Jurkat, Clone E6-1 (cell line): ENCODE measurements at regions not wholly inside any gene's neighbourhood (a gene's known extent, or its start where the extent isn't known, plus 50 kb on each side); places are given as distances from the start of the nearest gene placed in this dataset.
A peak's percentile ranks its signal among the peaks of the same experiment; 100 is the strongest.

ENCODE experiments used
- DNase-seq: peaks from one replicate; pipeline ENCODE4 v3.0.0-alpha.2; 2011; ENCODE audit warnings: low read depth, low spot score
- H3K4me3 ChIP-seq: 2 replicates; pipeline ENCODE4 v1.5.1; 2011; ENCODE audit warnings: mild to moderate bottlenecking, low read length, control low read depth, moderate library complexity

- DNase-seq: no peak
- no peak overlapping the region for H3K4me3 ChIP-seq
Measured at GRCh38 chr14:22007784-22008412, 334.3 kb upstream of the OR4E1 start.

- no peak overlapping the region for H3K4me3 ChIP-seq
- DNase-seq: no peak
Measured at GRCh38 chr14:22007363-22007762, 333.7 kb upstream of the OR4E1 start.

GRCh38 chr14:22003461-22003860 lies 329.8 kb upstream of the OR4E1 start:
- H3K4me3 ChIP-seq: peak overlapping the region; percentile 60
- peak; percentile 66 for DNase-seq

- peak; percentile 89 for DNase-seq
Measured at GRCh38 chr14:22002860-22003284, 329.3 kb upstream of the OR4E1 start.

GRCh38 chr14:21999402-21999801 lies 325.8 kb upstream of the OR4E1 start:
- peak; percentile 67 for DNase-seq
- peak overlapping the region; percentile 65; the same call in 1 of the 2 replicates for H3K4me3 ChIP-seq

More at GRCh38 chr14:22002860-22003284, 329.3 kb upstream of the OR4E1 start:
- H3K4me3 ChIP-seq: peak overlapping the region; percentile 60

GRCh38 chr14:21997300-21997699 lies 323.7 kb upstream of the OR4E1 start:
- DNase-seq: peak; percentile 91
- H3K4me3 ChIP-seq: peak overlapping the region; percentile 65

- no peak for DNase-seq
Measured at GRCh38 chr14:21995332-21995731, 321.7 kb upstream of the OR4E1 start.

GRCh38 chr14:21993837-21994236 lies 320.2 kb upstream of the OR4E1 start:
- no peak for DNase-seq
- no peak overlapping the region for H3K4me3 ChIP-seq

More at GRCh38 chr14:21995332-21995731, 321.7 kb upstream of the OR4E1 start:
- no peak overlapping the region for H3K4me3 ChIP-seq

GRCh38 chr14:21993070-21993469 lies 319.5 kb upstream of the OR4E1 start:
- DNase-seq: no peak

GRCh38 chr14:21991130-21991529 lies 317.5 kb upstream of the OR4E1 start:
- DNase-seq: no peak
- no peak overlapping the region for H3K4me3 ChIP-seq

More at GRCh38 chr14:21993070-21993469, 319.5 kb upstream of the OR4E1 start:
- no peak overlapping the region for H3K4me3 ChIP-seq

- DNase-seq: peak; percentile 60
- peak overlapping the region; percentile 18; the same call in 1 of the 2 replicates for H3K4me3 ChIP-seq
Measured at GRCh38 chr14:21990116-21990515, 316.5 kb upstream of the OR4E1 start.

GRCh38 chr14:21989090-21989489 lies 315.5 kb upstream of the OR4E1 start:
- DNase-seq: no peak
- H3K4me3 ChIP-seq: no peak overlapping the region

GRCh38 chr14:21988413-21988812 lies 314.8 kb upstream of the OR4E1 start:
- DNase-seq: no peak
- H3K4me3 ChIP-seq: no peak overlapping the region

GRCh38 chr14:21987937-21988336 lies 314.3 kb upstream of the OR4E1 start:
- no peak overlapping the region for H3K4me3 ChIP-seq
- DNase-seq: peak; percentile 71

- no peak for DNase-seq
Measured at GRCh38 chr14:21985081-21985480, 311.5 kb upstream of the OR4E1 start.

GRCh38 chr14:21978999-21979314 lies 305.3 kb upstream of the OR4E1 start:
- DNase-seq: no peak
- no peak overlapping the region for H3K4me3 ChIP-seq

More at GRCh38 chr14:21985081-21985480, 311.5 kb upstream of the OR4E1 start:
- no peak overlapping the region for H3K4me3 ChIP-seq

- DNase-seq: peak; percentile 72
- H3K4me3 ChIP-seq: no peak overlapping the region; the same call in 1 of the 2 replicates
Measured at GRCh38 chr14:21978184-21978998, 304.8 kb upstream of the OR4E1 start.

- no peak overlapping the region for H3K4me3 ChIP-seq
- DNase-seq: peak; percentile 56
Measured at GRCh38 chr14:21974741-21975140, 301.1 kb upstream of the OR4E1 start.

GRCh38 chr14:21965042-21965441 lies 291.4 kb upstream of the OR4E1 start:
- DNase-seq: peak; percentile 88

GRCh38 chr14:21964180-21964579 lies 290.6 kb upstream of the OR4E1 start:
- no peak overlapping the region for H3K4me3 ChIP-seq
- peak; percentile 72 for DNase-seq

More at GRCh38 chr14:21965042-21965441, 291.4 kb upstream of the OR4E1 start:
- H3K4me3 ChIP-seq: no peak overlapping the region
